Mucosa of descending colon (tissue), 3 donors: ENCODE measurements at regions not wholly inside any gene's neighbourhood (a gene's known extent, or its start where the extent isn't known, plus 50 kb on each side); places are given as distances from the start of the nearest gene placed in this dataset.

Source experiments
- ATAC-seq: fragments of 200-7000 bp; cut with Tn5 transposase; one replicate; pipeline ENCODE4 v1.9.1; 2020; ENCODE audit warnings: mild to moderate bottlenecking, moderate library complexity
- DNase-seq, 3 donors: peaks; one replicate each; pipeline ENCODE4 v3.0.0-alpha.2; 2020
- H3K36me3 ChIP-seq: fragments of 200-600 bp; one replicate; pipeline ENCODE4 v1.8.0; 2021; ENCODE audit warnings: low read depth, mild to moderate bottlenecking
- H3K4me1 ChIP-seq: fragments of 200-600 bp; one replicate; pipeline ENCODE4 v1.8.0; 2021; ENCODE audit warnings: low read depth, mild to moderate bottlenecking
- H3K4me3 ChIP-seq: fragments of 200-600 bp; one replicate; pipeline ENCODE4 v1.8.0; 2021; ENCODE audit warnings: mild to moderate bottlenecking
- H3K9me3 ChIP-seq: fragments of 200-600 bp; one replicate; pipeline ENCODE4 v1.8.0; 2021; ENCODE audit warnings: mild to moderate bottlenecking
- intact Hi-C, 2 donors: fragments of 100-400 bp; cut with DNase I in 1 of 2; cut with micrococcal nuclease in 1 of 2; formaldehyde crosslinking; loops; one replicate each; pipeline versions ENCODE4 v1.11.0 to v1.11.1; 2022; cut with DNase I, micrococcal nuclease
- TF ChIP-seq, protein P1 (sequence below): fragments of 200-600 bp; IDR thresholded peaks from one replicate; pipeline ENCODE4 v1.8.0; 2022; ENCODE audit warnings: antibody characterized with exemption, mild to moderate bottlenecking
- donor health status: DM: no; HTN: no; CAD: no; lungs with moderate emphysema.
- donor health status: DM: no; HTN: no; CAD: no.
- donor health status: DM: no; HTN: yes; CAD: no.

DNA sequence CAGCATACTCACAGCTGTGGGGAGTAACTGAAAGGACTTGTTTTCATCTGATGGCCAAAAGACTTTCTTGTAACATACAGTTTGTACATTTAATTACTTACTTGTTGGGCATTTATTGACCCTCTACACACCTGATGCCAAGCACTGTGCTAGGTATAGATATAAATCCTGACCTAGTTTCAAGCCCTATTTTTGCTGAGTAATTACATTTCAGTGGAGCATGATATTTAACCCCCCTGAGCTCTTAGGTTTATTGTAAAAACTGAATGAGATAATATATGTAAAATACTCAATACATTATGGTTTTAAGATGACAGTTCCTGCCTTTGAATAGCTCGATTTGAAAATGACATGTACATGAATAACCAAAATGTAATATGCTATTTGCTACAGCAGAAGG is 68.1 kb upstream of the SLC12A2 start:
- H3K4me1 ChIP-seq, result no peaks in the 10 kb centered on the region
- no peak for ATAC-seq
- TF ChIP-seq, protein P1, sequence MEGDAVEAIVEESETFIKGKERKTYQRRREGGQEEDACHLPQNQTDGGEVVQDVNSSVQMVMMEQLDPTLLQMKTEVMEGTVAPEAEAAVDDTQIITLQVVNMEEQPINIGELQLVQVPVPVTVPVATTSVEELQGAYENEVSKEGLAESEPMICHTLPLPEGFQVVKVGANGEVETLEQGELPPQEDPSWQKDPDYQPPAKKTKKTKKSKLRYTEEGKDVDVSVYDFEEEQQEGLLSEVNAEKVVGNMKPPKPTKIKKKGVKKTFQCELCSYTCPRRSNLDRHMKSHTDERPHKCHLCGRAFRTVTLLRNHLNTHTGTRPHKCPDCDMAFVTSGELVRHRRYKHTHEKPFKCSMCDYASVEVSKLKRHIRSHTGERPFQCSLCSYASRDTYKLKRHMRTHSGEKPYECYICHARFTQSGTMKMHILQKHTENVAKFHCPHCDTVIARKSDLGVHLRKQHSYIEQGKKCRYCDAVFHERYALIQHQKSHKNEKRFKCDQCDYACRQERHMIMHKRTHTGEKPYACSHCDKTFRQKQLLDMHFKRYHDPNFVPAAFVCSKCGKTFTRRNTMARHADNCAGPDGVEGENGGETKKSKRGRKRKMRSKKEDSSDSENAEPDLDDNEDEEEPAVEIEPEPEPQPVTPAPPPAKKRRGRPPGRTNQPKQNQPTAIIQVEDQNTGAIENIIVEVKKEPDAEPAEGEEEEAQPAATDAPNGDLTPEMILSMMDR, result no peak
- no peak overlapping the region for H3K4me3 ChIP-seq
- DNase-seq, result no peak
- H3K9me3 ChIP-seq, result no peaks in the 10 kb centered on the region
- no peaks in the 10 kb centered on the region for H3K36me3 ChIP-seq
- intact Hi-C loops, result no loop called here

DNA sequence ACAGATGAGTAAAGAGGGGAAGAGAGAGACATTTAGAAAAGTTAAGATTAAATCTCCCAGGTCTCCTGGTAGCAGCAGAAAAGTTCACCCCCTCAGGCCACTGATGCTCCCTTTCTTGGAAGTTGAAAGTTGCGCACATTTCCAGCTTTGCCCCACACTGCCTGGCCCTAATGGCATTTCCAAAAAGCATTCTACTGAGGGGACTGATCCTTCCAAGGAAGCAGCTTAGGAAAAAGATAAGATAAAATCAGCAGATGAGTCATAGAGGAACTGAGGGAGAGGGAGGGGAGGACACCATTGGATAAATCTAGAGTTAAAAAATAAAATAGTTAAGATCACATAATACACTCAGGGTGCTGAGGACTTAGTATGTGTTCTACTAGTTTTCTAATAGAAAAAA is 67.6 kb upstream of the SLC12A2 start:
- intact Hi-C loops, result no loop called here
- no peaks in the 10 kb centered on the region for H3K9me3 ChIP-seq
- no peaks in the 10 kb centered on the region for H3K4me1 ChIP-seq
- no peaks in the 10 kb centered on the region for H3K36me3 ChIP-seq
- ATAC-seq (no peak), DNase-seq (no peak)
- TF ChIP-seq, protein P1, result no peak
- no peak overlapping the region for H3K4me3 ChIP-seq

DNA sequence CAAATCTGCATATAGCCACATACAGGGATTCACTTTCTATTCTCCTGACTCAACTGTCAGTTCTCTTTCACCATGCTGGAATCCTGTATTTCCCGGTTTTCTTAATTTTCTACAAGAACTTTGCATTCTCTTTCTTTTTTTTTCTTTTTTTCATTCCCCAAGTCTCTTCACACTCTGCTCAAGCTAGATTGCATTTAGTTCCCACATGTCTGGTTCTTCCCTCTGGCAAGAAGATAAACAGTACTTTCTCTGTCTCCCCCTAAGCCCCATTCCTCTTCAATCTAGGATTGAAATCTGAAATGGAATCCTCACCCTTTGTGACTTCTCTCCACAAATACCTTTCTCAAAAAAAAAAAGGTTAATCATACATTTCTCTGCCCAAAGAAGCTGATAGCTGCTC is 64.2 kb upstream of the SLC12A2 start:
- TF ChIP-seq, protein P1, result no peak
- Histone ChIP-seq H3K9me3 (no peaks in the 10 kb centered on the region), H3K36me3 (no peaks in the 10 kb centered on the region), H3K4me1 (no peaks in the 10 kb centered on the region), H3K4me3 (no peak overlapping the region)
- intact Hi-C loops, result no loop called here
- no peak for ATAC-seq
- DNase-seq, result no peak

DNA sequence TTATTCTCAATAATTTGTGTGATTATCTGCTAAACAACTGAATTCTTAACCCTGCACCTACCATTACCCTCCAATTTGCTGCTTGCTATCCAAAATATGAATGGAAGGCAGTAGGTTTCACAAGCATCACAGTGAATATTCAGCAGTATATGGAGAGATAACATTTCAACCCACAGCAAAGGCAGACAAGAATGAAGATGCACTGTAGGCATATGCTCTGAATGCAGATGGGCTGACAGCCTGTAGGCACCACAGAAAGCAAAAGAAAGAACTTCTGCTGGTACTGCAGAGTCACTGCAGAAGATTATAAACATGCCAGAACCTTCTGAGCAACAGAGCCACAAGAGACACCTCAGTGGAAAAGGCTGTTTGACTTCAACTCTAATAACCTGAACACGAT is 63.6 kb upstream of the SLC12A2 start:
- DNase-seq (no peak), ATAC-seq (no peak)
- H3K36me3 ChIP-seq, result no peaks in the 10 kb centered on the region
- no peak overlapping the region for H3K4me3 ChIP-seq
- no peaks in the 10 kb centered on the region for H3K9me3 ChIP-seq
- no peaks in the 10 kb centered on the region for H3K4me1 ChIP-seq
- intact Hi-C loops, result no loop called here
- TF ChIP-seq, protein P1, result no peak

DNA sequence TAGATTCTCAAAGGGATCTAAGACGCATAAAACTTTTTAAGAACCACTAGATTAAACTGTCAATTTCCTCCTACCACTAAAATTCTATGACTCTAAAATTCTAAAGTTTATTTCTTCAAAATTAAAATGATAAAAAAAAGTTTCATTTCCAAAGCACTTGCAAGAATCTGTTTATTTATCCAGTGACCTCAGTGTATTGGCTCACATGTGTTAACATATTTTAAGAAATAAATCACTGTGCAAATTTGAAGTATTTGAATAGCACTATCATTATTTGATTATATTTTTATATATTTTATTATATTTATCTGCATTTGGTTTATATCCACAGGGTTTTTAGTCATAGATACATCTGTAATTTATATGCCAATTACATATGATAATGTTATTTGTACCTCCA is 62.2 kb upstream of the SLC12A2 start:
- TF ChIP-seq, protein P1, result no peak
- H3K4me3 ChIP-seq, result no peak overlapping the region
- no peaks in the 10 kb centered on the region for H3K9me3 ChIP-seq
- DNase-seq (no peak), ATAC-seq (no peak)
- no peaks in the 10 kb centered on the region for H3K4me1 ChIP-seq
- intact Hi-C loops, result no loop called here
- H3K36me3 ChIP-seq, result no peaks in the 10 kb centered on the region
